H1 (cell line): ENCODE measurements at regions not wholly inside any gene's neighbourhood (a gene's known extent, or its start where the extent isn't known, plus 50 kb on each side); places are given as distances from the start of the nearest gene placed in this dataset.

Experiments
- CTCF ChIA-PET: fragments of 300-600 bp; sonication (Branson Sonifier 250); formaldehyde crosslinking; loops from one replicate; lab custom pipeline; 2021; ENCODE audit not compliant: partially characterized antibody; lab: Charles Lee
- POLR2A ChIA-PET: fragments of 300-600 bp; sonication (Branson Sonifier 250); formaldehyde crosslinking; loops from one replicate; lab custom pipeline; 2021; ENCODE audit warnings: inconsistent platforms; ENCODE audit not compliant: partially characterized antibody; lab: Charles Lee
- DNase-seq, 2 experiments: peaks; one replicate each; pipeline versions ENCODE4 v3.0.0 to v3.0.0-alpha.2; 2010 to 2022; ENCODE audit warnings: low spot score in 2 of 2, low read depth in 1 of 2, mixed read lengths in 1 of 2
- FAIRE-seq: peaks from 2 replicates; lab custom pipeline; 2011; peaks lifted over from hg19 to GRCh38; lab: Jason Lieb, UNC
- H2AFZ ChIP-seq: 2 replicates; pipeline ENCODE4 v1.8.1; 2012; ENCODE audit warnings: low read length, inconsistent platforms
- H2AK5ac ChIP-seq: 2 replicates; pipeline ENCODE4 v1.6.1; 2013; ENCODE audit warnings: low read depth, low read length
- H2BK120ac ChIP-seq: replicated peaks from 2 replicates; pipeline ENCODE3; 2013; ENCODE audit warnings: low read depth, low read length, inconsistent platforms
- H2BK12ac ChIP-seq: 2 replicates; pipeline ENCODE4 v1.6.1; 2013; ENCODE audit warnings: low read depth, low read length
- H2BK15ac ChIP-seq: 2 replicates; pipeline ENCODE4 v1.6.1; 2013; ENCODE audit warnings: low read length
- H2BK20ac ChIP-seq: 2 replicates; pipeline ENCODE4 v1.6.1; 2013; ENCODE audit warnings: low read length
- H2BK5ac ChIP-seq: 2 replicates; pipeline ENCODE4 v1.6.1; 2013; ENCODE audit warnings: low read depth, low read length
- H3K14ac ChIP-seq: 2 replicates; pipeline ENCODE4 v1.6.1; 2013; ENCODE audit warnings: inconsistent platforms; ENCODE audit not compliant: insufficient read length
- H3K18ac ChIP-seq: 2 replicates; pipeline ENCODE4 v1.6.1; 2013; ENCODE audit warnings: low read length; ENCODE audit errors: extremely low read depth
- H3K23ac ChIP-seq: 2 replicates; pipeline ENCODE4 v1.6.1; 2013; ENCODE audit warnings: inconsistent platforms; ENCODE audit not compliant: insufficient read length
- H3K23me2 ChIP-seq: 2 replicates; pipeline ENCODE4 v1.6.1; 2013; ENCODE audit warnings: low read depth, low read length
- H3K27ac ChIP-seq: 2 replicates; pipeline ENCODE4 v1.6.1; 2011; ENCODE audit warnings: low read depth, low read length, inconsistent platforms
- H3K27me3 ChIP-seq, 4 experiments: replicated peaks in 1 of 4; 1 replicate in 1 of 4; 2 replicates in 3 of 4; pipeline versions ENCODE4 v1.6.1 to v1.8.1; 2011 to 2013; ENCODE audit warnings: low read length in 3 of 4, mild to moderate bottlenecking in 3 of 4, inconsistent platforms in 2 of 4, mixed read lengths in 2 of 4, moderate library complexity in 1 of 4; ENCODE audit not compliant: control insufficient read depth in 3 of 4, insufficient read depth in 3 of 4; ENCODE audit errors: extremely low read depth in 1 of 4
- H3K36me3 ChIP-seq, 4 experiments: 2 replicates each; pipeline versions ENCODE4 v1.6.1 to v1.8.1; 2011 to 2013; ENCODE audit warnings: mild to moderate bottlenecking in 4 of 4, low read length in 3 of 4, moderate library complexity in 2 of 4, control low read depth in 1 of 4, inconsistent platforms in 1 of 4; ENCODE audit not compliant: insufficient read depth in 4 of 4, control insufficient read depth in 2 of 4
- H3K4ac ChIP-seq: replicated peaks from 2 replicates; pipeline ENCODE3; 2013; ENCODE audit warnings: low read length, low read depth, mixed read lengths, inconsistent platforms; ENCODE audit not compliant: insufficient read length
- H3K4me1 ChIP-seq, 4 experiments: replicated peaks in 1 of 4; 1 replicate in 1 of 4; 2 replicates in 3 of 4; pipeline versions ENCODE4 v1.6.1 to v1.8.1; 2011 to 2013; ENCODE audit warnings: low read length in 3 of 4, inconsistent platforms in 2 of 4, mixed read lengths in 1 of 4; ENCODE audit not compliant: insufficient read depth in 4 of 4, control insufficient read depth in 3 of 4
- H3K4me2 ChIP-seq, 2 experiments: 2 replicates each; pipeline versions ENCODE4 v1.6.1 to v1.8.1; 2011 to 2013; ENCODE audit warnings: low read depth in 2 of 2, low read length in 2 of 2, control low read depth in 1 of 2, inconsistent platforms in 1 of 2, mild to moderate bottlenecking in 1 of 2; ENCODE audit not compliant: insufficient read depth in 1 of 2
- H3K4me3 ChIP-seq, 4 experiments: fragments of 200-600, 300-600 bp in 1 of 4; sonication (generic), shearing (Covaris generic), sonication (Bioruptor Twin) in 1 of 4; 2 replicates each; pipeline versions ENCODE4 v1.5.1 to v1.8.1; 2011 to 2016; ENCODE audit warnings: low read length in 4 of 4, low read depth in 3 of 4, control low read depth in 2 of 4, inconsistent platforms in 2 of 4, mild to moderate bottlenecking in 2 of 4, mixed read lengths in 1 of 4, moderate library complexity in 1 of 4; ENCODE audit not compliant: insufficient read depth in 2 of 4; ENCODE audit errors: extremely low read depth in 1 of 4
- H3K56ac ChIP-seq: replicated peaks from 2 replicates; pipeline ENCODE3; 2013; ENCODE audit warnings: low read depth, mild to moderate bottlenecking, mixed read lengths, low read length, inconsistent platforms; ENCODE audit not compliant: insufficient read length
- H3K79me1 ChIP-seq: 2 replicates; pipeline ENCODE4 v1.6.1; 2013; ENCODE audit warnings: low read depth, low read length, control low read depth
- H3K79me2 ChIP-seq, 2 experiments: 2 replicates each; pipeline versions ENCODE4 v1.6.1 to v1.8.1; 2012 to 2013; ENCODE audit warnings: low read length in 2 of 2, mild to moderate bottlenecking in 2 of 2, inconsistent platforms in 1 of 2; ENCODE audit not compliant: insufficient read depth in 2 of 2, control insufficient read depth in 1 of 2
- H3K9ac ChIP-seq, 4 experiments: replicated peaks in 1 of 4; 1 replicate in 1 of 4; 2 replicates in 3 of 4; pipeline versions ENCODE4 v1.6.1 to v1.8.1; 2011 to 2013; ENCODE audit warnings: low read depth in 3 of 4, low read length in 3 of 4, control low read depth in 2 of 4, mild to moderate bottlenecking in 2 of 4, moderate library complexity in 2 of 4, inconsistent platforms in 1 of 4; ENCODE audit errors: extremely low read depth in 1 of 4
- H3K9me3 ChIP-seq, 2 experiments: 2 replicates each; pipeline versions ENCODE4 v1.6.1 to v1.8.1; 2012 to 2013; ENCODE audit warnings: mild to moderate bottlenecking in 2 of 2, moderate library complexity in 2 of 2, control low read depth in 1 of 2, inconsistent platforms in 1 of 2, low read depth in 1 of 2, low read length in 1 of 2, mixed read lengths in 1 of 2; ENCODE audit not compliant: insufficient read depth in 2 of 2
- H4K20me1 ChIP-seq, 2 experiments: replicated peaks in 1 of 2; 2 replicates each; pipeline versions ENCODE3 to v1.8.1; 2011 to 2013; ENCODE audit warnings: inconsistent platforms in 2 of 2, low read length in 2 of 2, mild to moderate bottlenecking in 1 of 2; ENCODE audit not compliant: insufficient read depth in 2 of 2, control insufficient read depth in 1 of 2
- H4K5ac ChIP-seq: 2 replicates; pipeline ENCODE4 v1.6.1; 2013; ENCODE audit warnings: low read length, low read depth, mixed read lengths, inconsistent platforms; ENCODE audit not compliant: insufficient read length
- H4K8ac ChIP-seq: 2 replicates; pipeline ENCODE4 v1.8.0; 2013; ENCODE audit warnings: mild to moderate bottlenecking, moderate library complexity, low read length, inconsistent platforms; ENCODE audit not compliant: insufficient read depth; ENCODE audit errors: extremely low read depth
- H4K91ac ChIP-seq: replicated peaks from 2 replicates; pipeline ENCODE3; 2013; ENCODE audit warnings: low read length, mixed read lengths, inconsistent platforms; ENCODE audit not compliant: insufficient read length
- CBX5 ChIP-seq: fragments of 300-800, 300-1000 bp; sonication (generic); IDR thresholded peaks from 2 replicates; pipeline ENCODE4 v1.7.1; 2016; ENCODE audit warnings: antibody characterized with exemption, low read length, low read depth
- KDM5A ChIP-seq: fragments of 200-600 bp; IDR thresholded peaks from 2 replicates; pipeline ENCODE4 v1.7.1; 2012; ENCODE audit warnings: mild to moderate bottlenecking, low read length, inconsistent platforms, mixed read lengths
- MAFK ChIP-seq: IDR thresholded peaks from 2 replicates; pipeline ENCODE4 v1.6.1; 2012; ENCODE audit warnings: low read depth, mild to moderate bottlenecking, improper control_type of control experiment, low read length
- NANOG ChIP-seq: IDR thresholded peaks from 2 replicates; pipeline ENCODE4 v1.6.1; 2011; ENCODE audit warnings: low read length, low read depth, mild to moderate bottlenecking, inconsistent platforms; ENCODE audit not compliant: insufficient read depth, poor library complexity, severe bottlenecking
- SIN3A ChIP-seq, 2 experiments: IDR thresholded peaks in 1 of 2; conservative IDR thresholded peaks in 1 of 2; 2 replicates each; pipeline ENCODE4 v1.6.1; 2011 to 2012; ENCODE audit warnings: low read length in 2 of 2, improper control_type of control experiment in 1 of 2, low read depth in 1 of 2, mild to moderate bottlenecking in 1 of 2
- TBP ChIP-seq: IDR thresholded peaks from 2 replicates; pipeline ENCODE4 v1.6.1; 2011; ENCODE audit warnings: low read depth, low read length, improper control_type of control experiment
- WGBS, 2 experiments: shearing (Covaris generic) in 1 of 2; methylation state at CpG; one replicate each; pipeline versions ENCODE4 v1.1.6 to v1.1.7; 2013 to 2015; ENCODE audit warnings: low lambda C conversion rate in 2 of 2, mixed read lengths in 2 of 2, inconsistent platforms in 1 of 2, low coverage in 1 of 2, missing lambda C conversion rate in 1 of 2; ENCODE audit not compliant: insufficient replicate concordance in 2 of 2, insufficient coverage in 1 of 2, insufficient read length in 1 of 2; ENCODE audit errors: extremely low coverage in 1 of 2, missing lambda C conversion rate in 1 of 2; 5-methylcytosine and 5-hydroxymethylcytosine counted together

DNA sequence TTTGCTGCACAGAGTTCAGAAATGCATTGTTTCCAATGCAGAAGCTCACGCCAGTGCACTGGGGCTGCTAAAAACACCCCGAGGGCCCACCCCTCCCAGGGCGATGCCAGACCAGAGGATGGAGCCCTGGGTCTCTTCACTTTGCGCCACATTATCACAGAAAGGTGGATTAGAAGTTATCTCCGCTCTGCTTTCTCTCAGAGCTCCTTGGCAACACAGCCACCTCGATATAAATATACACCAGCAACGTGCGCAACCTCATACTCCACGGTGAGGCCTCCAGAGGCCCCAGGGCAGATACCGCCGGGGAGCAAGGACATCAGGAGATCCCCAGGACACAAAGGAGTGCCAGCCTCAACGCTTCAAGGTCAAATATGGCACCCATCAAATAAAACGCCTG, 121.0 kb upstream of the TBX20 start:
- Histone ChIP-seq H4K8ac (no peak overlapping the region), H4K5ac (no peak overlapping the region), H3K27me3 (no peaks in the 10 kb centered on the region), H3K23me2 (no peaks in the 10 kb centered on the region), H2BK5ac (no peak overlapping the region), H3K4me3 (no peak overlapping the region), H3K4me2 (no peak overlapping the region), H3K14ac (no peak overlapping the region), H3K27ac (no peak overlapping the region), H3K18ac (no peak overlapping the region), H3K79me2 (no peaks in the 10 kb centered on the region; a peak in 1 of 4 replicates), H3K23ac (no peak overlapping the region), H3K36me3 (no peaks in the 10 kb centered on the region), H3K56ac (no peak overlapping the region), H2AK5ac (no peak overlapping the region), H2BK12ac (no peak overlapping the region), H3K9me3 (no peaks in the 10 kb centered on the region), H3K4me1 (no peaks in the 10 kb centered on the region), H3K4ac (no peak overlapping the region), H3K79me1 (no peaks in the 10 kb centered on the region), H2BK120ac (no peak overlapping the region), H4K20me1 (no peaks in the 10 kb centered on the region), H2BK20ac (no peak overlapping the region), H3K9ac (no peak overlapping the region), H2BK15ac (no peak overlapping the region), H2AFZ (no peak overlapping the region), H4K91ac (no peak overlapping the region)
- ChIA-PET CTCF (interaction anchor here (1.0 kb wide), 1 partner anchor 145 kb away, joined by 3 read pairs; no protein-coding TSS in a partner anchor), POLR2A (interaction anchor here (1.0 kb wide), 1 partner anchor 165 kb away, joined by 3 read pairs; no protein-coding TSS in a partner anchor)
- WGBS, 2 experiments, result 83% methylated on average over 13 of the region's 13 CpGs; no CpG with 5 or more reads in 1 of the 2 experiments
- DNase-seq (no peak), FAIRE-seq (no peak)
- TF ChIP-seq TBP (no peak), NANOG (no peak), MAFK (no peak), KDM5A (no peak), CBX5 (no peak), SIN3A (conservative IDR thresholded peaks at IDR 0.05 in 1 of 2, IDR thresholded peaks at IDR 0.05 in 1 of 2; ENCODE audit: low read depth in 1 of 2, low read length in 2 of 2) (no peak)
